ENCODE measurements at regions not wholly inside any gene's neighbourhood (a gene's known extent, or its start where the extent isn't known, plus 50 kb on each side); places are given as distances from the start of the nearest gene placed in this dataset.

GRCh38 chr1:60705026-60705425 lies 377.3 kb upstream of the NFIA start:
- Histone ChIP-seq H3K4me3 (ENCODE audit: low read depth in 1 of 3, low read length in 3 of 3) (no peak overlapping the region), H3K27me3 (ENCODE audit: control insufficient read depth in 4 of 4, insufficient read depth in 4 of 4, low read length in 3 of 4) (peaks cover 0 to 3% (median 0%) of the 10 kb centered on the region in 4 donors), H3K4me1 (ENCODE audit: control insufficient read depth in 4 of 4, insufficient read depth in 4 of 4, low read length in 3 of 4) (no peaks in the 10 kb centered on the region), H3K27ac (ENCODE audit: low read depth in 1 of 2, low read length in 2 of 2) (no peak overlapping the region), H3K9ac (ENCODE audit: low read depth in 1 of 2, low read length in 2 of 2) (no peak overlapping the region), H3K36me3 (ENCODE audit: control insufficient read depth in 4 of 4, insufficient read depth in 3 of 4, low read depth in 1 of 4, low read length in 3 of 4) (no peaks in the 10 kb centered on the region), H3K9me3 (ENCODE audit: control insufficient read depth in 4 of 4, low read length in 3 of 4) (peaks cover 0 to 2% (median 0%) of the 10 kb centered on the region in 4 donors)
- TF ChIP-seq SP1 (IDR thresholded peaks at IDR 0.05) (no peak), NR2F2 (IDR thresholded peaks at IDR 0.05) (no peak), JUND (IDR thresholded peaks at IDR 0.05) (no peak)
- TF ChIP-seq, protein P1, sequence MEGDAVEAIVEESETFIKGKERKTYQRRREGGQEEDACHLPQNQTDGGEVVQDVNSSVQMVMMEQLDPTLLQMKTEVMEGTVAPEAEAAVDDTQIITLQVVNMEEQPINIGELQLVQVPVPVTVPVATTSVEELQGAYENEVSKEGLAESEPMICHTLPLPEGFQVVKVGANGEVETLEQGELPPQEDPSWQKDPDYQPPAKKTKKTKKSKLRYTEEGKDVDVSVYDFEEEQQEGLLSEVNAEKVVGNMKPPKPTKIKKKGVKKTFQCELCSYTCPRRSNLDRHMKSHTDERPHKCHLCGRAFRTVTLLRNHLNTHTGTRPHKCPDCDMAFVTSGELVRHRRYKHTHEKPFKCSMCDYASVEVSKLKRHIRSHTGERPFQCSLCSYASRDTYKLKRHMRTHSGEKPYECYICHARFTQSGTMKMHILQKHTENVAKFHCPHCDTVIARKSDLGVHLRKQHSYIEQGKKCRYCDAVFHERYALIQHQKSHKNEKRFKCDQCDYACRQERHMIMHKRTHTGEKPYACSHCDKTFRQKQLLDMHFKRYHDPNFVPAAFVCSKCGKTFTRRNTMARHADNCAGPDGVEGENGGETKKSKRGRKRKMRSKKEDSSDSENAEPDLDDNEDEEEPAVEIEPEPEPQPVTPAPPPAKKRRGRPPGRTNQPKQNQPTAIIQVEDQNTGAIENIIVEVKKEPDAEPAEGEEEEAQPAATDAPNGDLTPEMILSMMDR (IDR thresholded peaks at IDR 0.05; ENCODE audit: low read depth, low read length, missing input control): no peak
- TF ChIP-seq, protein P2, sequence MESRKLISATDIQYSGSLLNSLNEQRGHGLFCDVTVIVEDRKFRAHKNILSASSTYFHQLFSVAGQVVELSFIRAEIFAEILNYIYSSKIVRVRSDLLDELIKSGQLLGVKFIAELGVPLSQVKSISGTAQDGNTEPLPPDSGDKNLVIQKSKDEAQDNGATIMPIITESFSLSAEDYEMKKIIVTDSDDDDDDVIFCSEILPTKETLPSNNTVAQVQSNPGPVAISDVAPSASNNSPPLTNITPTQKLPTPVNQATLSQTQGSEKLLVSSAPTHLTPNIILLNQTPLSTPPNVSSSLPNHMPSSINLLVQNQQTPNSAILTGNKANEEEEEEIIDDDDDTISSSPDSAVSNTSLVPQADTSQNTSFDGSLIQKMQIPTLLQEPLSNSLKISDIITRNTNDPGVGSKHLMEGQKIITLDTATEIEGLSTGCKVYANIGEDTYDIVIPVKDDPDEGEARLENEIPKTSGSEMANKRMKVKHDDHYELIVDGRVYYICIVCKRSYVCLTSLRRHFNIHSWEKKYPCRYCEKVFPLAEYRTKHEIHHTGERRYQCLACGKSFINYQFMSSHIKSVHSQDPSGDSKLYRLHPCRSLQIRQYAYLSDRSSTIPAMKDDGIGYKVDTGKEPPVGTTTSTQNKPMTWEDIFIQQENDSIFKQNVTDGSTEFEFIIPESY (IDR thresholded peaks at IDR 0.05): no peak
- 31% methylated on average over 2 of the region's 2 CpGs for WGBS
- no peak for DNase-seq (ENCODE audit: low spot score)

- TF ChIP-seq JUND (IDR thresholded peaks at IDR 0.05): no peak
- no peak for TF ChIP-seq RAD21 (IDR thresholded peaks at IDR 0.05)
- no peak for TF ChIP-seq FOXA2 (IDR thresholded peaks at IDR 0.05)
- no peak for TF ChIP-seq FOXA1 (IDR thresholded peaks at IDR 0.05)
- TF ChIP-seq EGR1 (IDR thresholded peaks at IDR 0.05; ENCODE audit: low read depth in 2 of 2): no peak
- no peak for TF ChIP-seq HNF4A (conservative IDR thresholded peaks at IDR 0.05)
- TF ChIP-seq, protein P3, sequence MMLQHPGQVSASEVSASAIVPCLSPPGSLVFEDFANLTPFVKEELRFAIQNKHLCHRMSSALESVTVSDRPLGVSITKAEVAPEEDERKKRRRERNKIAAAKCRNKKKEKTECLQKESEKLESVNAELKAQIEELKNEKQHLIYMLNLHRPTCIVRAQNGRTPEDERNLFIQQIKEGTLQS (IDR thresholded peaks at IDR 0.05): no peak
- TF ChIP-seq YY1 (IDR thresholded peaks at IDR 0.05): no peak
- no peak for TF ChIP-seq HNF4G (IDR thresholded peaks at IDR 0.05)
- TF ChIP-seq GABPA (IDR thresholded peaks at IDR 0.05 in 1 of 2, conservative IDR thresholded peaks at IDR 0.05 in 1 of 2): no peak
- Histone ChIP-seq H3K9ac (ENCODE audit: low read depth in 1 of 2, low read length in 2 of 2) (no peak overlapping the region), H3K4me1 (ENCODE audit: control insufficient read depth in 4 of 4, insufficient read depth in 4 of 4, low read length in 3 of 4) (no peaks in the 10 kb centered on the region), H3K4me3 (ENCODE audit: low read depth in 1 of 3, low read length in 3 of 3) (no peak overlapping the region), H3K9me3 (ENCODE audit: control insufficient read depth in 4 of 4, low read length in 3 of 4) (peaks cover 0 to 2% (median 0%) of the 10 kb centered on the region in 4 donors), H3K36me3 (ENCODE audit: control insufficient read depth in 4 of 4, insufficient read depth in 3 of 4, low read depth in 1 of 4, low read length in 3 of 4) (no peaks in the 10 kb centered on the region), H3K27me3 (ENCODE audit: control insufficient read depth in 4 of 4, insufficient read depth in 4 of 4, low read length in 3 of 4) (peaks cover 0 to 3% (median 0%) of the 10 kb centered on the region in 4 donors), H3K27ac (ENCODE audit: low read depth in 1 of 2, low read length in 2 of 2) (no peak overlapping the region)
- no peak for DNase-seq (ENCODE audit: low spot score)
These were observed 379.2 kb upstream of the NFIA start for GRCh38 chr1:60703155-60703554.

DNA sequence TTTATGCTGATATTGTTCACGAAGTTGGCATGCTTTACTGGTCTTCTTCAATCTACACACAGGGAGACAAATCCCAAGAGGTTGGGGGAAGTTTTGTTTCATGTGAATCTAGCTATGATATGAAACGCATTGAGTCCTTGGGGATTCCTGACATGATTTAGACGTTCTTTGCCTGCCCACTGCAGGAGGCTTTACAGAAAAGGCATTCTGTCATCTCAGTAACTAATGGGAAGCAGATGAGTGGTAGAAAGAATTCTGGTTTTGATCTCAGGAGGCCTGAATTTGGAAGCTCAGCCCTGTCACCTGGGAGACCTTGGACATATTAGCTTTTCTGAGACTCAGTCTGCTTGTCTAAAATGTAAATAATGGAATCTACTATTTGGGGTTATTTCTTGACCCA lies 383.0 kb upstream of the NFIA start:
- no peak overlapping the region for H3K27ac ChIP-seq (ENCODE audit: low read depth in 1 of 2, low read length in 2 of 2)
- 63% methylated on average over 3 of the region's 3 CpGs for WGBS
- H3K4me1 ChIP-seq (ENCODE audit: control insufficient read depth in 4 of 4, insufficient read depth in 4 of 4, low read length in 3 of 4): no peaks in the 10 kb centered on the region
- no peak for DNase-seq (ENCODE audit: low spot score)
- H3K9ac ChIP-seq (ENCODE audit: low read depth in 1 of 2, low read length in 2 of 2): no peak overlapping the region
- no peaks in the 10 kb centered on the region for H3K36me3 ChIP-seq (ENCODE audit: control insufficient read depth in 4 of 4, insufficient read depth in 3 of 4, low read depth in 1 of 4, low read length in 3 of 4)
- H3K27me3 ChIP-seq (ENCODE audit: control insufficient read depth in 4 of 4, insufficient read depth in 4 of 4, low read length in 3 of 4): no peaks in the 10 kb centered on the region
- H3K9me3 ChIP-seq (ENCODE audit: control insufficient read depth in 4 of 4, low read length in 3 of 4): no peaks in the 10 kb centered on the region
- no peak overlapping the region for H3K4me3 ChIP-seq (ENCODE audit: low read depth in 1 of 3, low read length in 3 of 3)
- TF ChIP-seq RXRA (IDR thresholded peaks at IDR 0.05): no peak
- TF ChIP-seq, protein P4, sequence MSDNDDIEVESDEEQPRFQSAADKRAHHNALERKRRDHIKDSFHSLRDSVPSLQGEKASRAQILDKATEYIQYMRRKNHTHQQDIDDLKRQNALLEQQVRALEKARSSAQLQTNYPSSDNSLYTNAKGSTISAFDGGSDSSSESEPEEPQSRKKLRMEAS (IDR thresholded peaks at IDR 0.05): no peak
- TF ChIP-seq SP1 (IDR thresholded peaks at IDR 0.05): no peak
- TF ChIP-seq HNF4A (conservative IDR thresholded peaks at IDR 0.05): no peak
- no peak for TF ChIP-seq EGR1 (IDR thresholded peaks at IDR 0.05; ENCODE audit: low read depth in 2 of 2)
- TF ChIP-seq NR2F2 (IDR thresholded peaks at IDR 0.05): no peak
- TF ChIP-seq TAF1 (conservative IDR thresholded peaks at IDR 0.05): no peak
- TF ChIP-seq, protein P3 (IDR thresholded peaks at IDR 0.05): no peak
- TF ChIP-seq, protein P2 (IDR thresholded peaks at IDR 0.05): no peak
- no peak for TF ChIP-seq RAD21 (IDR thresholded peaks at IDR 0.05)
- TF ChIP-seq GABPA (IDR thresholded peaks at IDR 0.05 in 1 of 2, conservative IDR thresholded peaks at IDR 0.05 in 1 of 2): no peak
- TF ChIP-seq HNF4G (IDR thresholded peaks at IDR 0.05): no peak
- TF ChIP-seq JUND (IDR thresholded peaks at IDR 0.05): no peak
- no peak for TF ChIP-seq YY1 (IDR thresholded peaks at IDR 0.05)
- TF ChIP-seq FOXA2 (IDR thresholded peaks at IDR 0.05): no peak
- TF ChIP-seq FOXA1 (IDR thresholded peaks at IDR 0.05): no peak
- TF ChIP-seq, protein P1 (IDR thresholded peaks at IDR 0.05; ENCODE audit: low read depth, low read length, missing input control): no peak
